ENCODE measurements at regions not wholly inside any gene's neighbourhood (a gene's known extent, or its start where the extent isn't known, plus 50 kb on each side); places are given as distances from the start of the nearest gene placed in this dataset.
"Not testable (repeated sequence)": the region's sequence is repeated elsewhere in the genome, so short reads cannot be mapped to it uniquely, and the experiment has no call there.

- no peak for DNase-seq (ENCODE audit: low read depth in 3 of 3, low spot score in 2 of 3)
These were observed 175.9 kb downstream of the SOX4 start for GRCh38 chr6:21769405-21769861.

DNA sequence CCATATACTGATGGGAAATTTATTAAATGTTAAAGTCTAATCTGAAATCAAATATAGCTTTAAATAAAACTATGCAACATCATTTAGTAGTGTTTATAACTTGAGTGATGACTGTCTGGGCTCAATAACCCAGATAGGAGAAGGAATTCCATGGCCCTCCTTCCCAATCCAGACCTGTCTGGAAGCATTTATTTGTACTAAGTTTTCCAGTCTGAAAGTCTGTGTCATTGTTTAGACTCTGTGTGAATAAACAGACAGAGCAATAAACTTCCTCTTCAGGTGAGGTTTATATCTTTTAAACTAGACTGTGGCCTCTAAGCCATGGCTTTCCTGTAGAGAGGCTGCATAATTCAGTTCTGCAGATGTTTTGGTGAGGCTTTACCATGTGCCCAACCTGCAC is 176.4 kb downstream of the SOX4 start:
- DNase-seq (ENCODE audit: low read depth in 3 of 3, low spot score in 2 of 3) = no peak

DNA sequence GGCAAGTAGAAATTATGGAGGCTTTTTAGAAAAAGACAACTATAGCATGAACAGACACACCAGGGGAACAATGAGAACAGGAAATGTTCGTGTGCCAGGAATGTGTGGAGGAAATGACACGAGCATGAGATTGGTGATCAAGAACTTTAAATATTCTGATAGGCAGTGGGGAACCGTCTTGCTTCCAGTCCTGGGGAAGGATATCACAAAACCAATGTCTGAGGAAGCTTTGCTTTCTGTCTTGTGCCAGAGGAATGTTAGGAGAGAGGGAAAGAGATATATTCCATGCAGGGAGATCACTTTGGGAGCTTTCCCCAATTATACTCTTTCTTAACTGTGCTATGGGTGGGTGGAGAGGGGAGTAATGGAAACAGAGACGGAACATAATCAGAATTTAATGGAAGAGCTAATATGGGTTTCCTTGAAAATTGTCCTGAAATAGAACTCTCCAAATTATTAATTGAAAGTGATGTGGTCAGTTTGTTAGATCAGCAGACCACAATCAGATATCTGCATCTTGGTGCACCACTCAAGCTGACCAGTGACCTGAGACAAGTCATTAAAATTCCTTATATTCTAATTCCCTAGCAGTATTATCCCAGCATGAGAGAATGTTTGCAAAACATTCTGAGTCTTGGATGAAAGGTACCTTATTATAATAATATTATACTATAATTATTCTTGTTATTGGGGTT is 178.2 kb downstream of the SOX4 start:
- no peak for DNase-seq (ENCODE audit: low read depth in 3 of 3, low spot score in 2 of 3)

GRCh38 chr6:21772477-21772876 is 178.9 kb downstream of the SOX4 start:
- no peak for DNase-seq (ENCODE audit: low read depth in 3 of 3, low spot score in 2 of 3)

- DNase-seq (ENCODE audit: low read depth in 3 of 3, low spot score in 2 of 3) = no peak
These were observed 179.5 kb downstream of the SOX4 start for GRCh38 chr6:21772884-21773575.

- DNase-seq (ENCODE audit: low read depth in 3 of 3, low spot score in 2 of 3) = no peak
These were observed 180.0 kb downstream of the SOX4 start for GRCh38 chr6:21773576-21773968.

- no peak for DNase-seq (ENCODE audit: low read depth in 3 of 3, low spot score in 2 of 3)
These were observed 184.3 kb downstream of the SOX4 start for GRCh38 chr6:21777846-21778245.

DNA sequence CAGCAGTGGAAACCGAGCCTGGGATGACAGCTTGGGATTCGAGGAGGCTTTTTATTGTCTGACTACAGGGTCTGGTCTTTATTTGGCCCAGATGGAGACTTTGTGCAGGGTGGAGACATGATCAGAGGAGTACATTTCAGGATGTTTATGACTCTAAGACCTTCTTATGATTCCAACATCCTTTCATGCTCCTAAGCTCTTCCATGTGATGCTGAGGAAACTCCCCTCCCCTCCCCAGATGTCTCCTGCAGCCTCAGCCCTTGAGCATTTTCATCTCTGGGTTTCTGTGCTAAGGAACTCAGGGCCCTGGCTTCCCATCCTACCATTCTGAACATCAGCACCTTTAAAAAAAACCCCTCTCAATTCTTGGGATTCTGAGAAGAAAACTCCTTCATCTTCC is 186.6 kb downstream of the SOX4 start:
- no peak for DNase-seq (ENCODE audit: low read depth in 3 of 3, low spot score in 2 of 3)

DNA sequence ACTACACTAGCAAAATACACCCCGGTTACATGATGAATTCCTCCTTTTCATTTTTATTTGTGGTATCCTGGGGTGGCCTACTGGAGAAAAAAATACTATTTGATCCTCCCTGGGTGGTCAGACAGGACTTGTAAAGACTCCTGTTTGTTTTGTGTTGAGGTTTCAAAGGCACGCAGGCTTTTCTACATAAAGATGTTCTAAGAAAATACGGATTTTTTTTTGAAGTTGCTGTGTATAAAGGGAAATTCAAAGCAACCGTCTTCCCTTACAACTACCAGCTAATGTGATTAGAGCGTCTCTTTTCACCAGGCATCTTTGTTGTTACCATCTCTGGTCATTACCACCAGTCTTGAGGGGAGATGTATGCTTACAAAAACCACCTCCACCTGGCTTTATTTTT is 187.1 kb downstream of the SOX4 start:
- DNase-seq (ENCODE audit: low read depth in 3 of 3, low spot score in 2 of 3) = no peak

GRCh38 chr6:21781128-21781527 is 187.6 kb downstream of the SOX4 start:
- DNase-seq (ENCODE audit: low read depth in 3 of 3, low spot score in 2 of 3) = no peak

- no peak for DNase-seq (ENCODE audit: low read depth in 3 of 3, low spot score in 2 of 3)
These were observed 191.6 kb downstream of the SOX4 start for GRCh38 chr6:21785164-21785563.

GRCh38 chr6:21791056-21791455 is 197.5 kb downstream of the SOX4 start:
- no peak for DNase-seq (ENCODE audit: low read depth in 3 of 3, low spot score in 2 of 3)

GRCh38 chr6:21791581-21791980 is 198.0 kb downstream of the SOX4 start:
- no peak for DNase-seq (ENCODE audit: low read depth in 3 of 3, low spot score in 2 of 3)

DNA sequence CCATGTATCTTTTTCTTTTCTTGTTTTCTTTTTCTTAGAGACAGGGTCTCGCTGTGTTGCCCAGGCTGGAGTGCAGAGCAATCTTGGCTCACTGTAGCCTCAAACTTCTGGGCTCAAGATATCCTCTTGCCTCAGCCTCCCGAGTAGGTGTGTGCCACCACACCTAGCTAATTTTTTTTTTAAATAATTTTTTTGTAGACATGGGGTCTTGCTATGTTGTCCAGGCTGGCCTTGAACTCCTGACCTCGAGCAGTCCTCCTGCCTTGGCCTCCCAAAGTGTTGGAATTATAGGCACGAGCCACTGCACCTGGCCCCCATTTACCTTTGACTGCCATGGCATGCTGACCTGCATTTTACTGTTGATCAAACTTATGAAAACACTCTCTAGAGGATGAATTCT is 198.6 kb downstream of the SOX4 start:
- no peak for DNase-seq (ENCODE audit: low read depth in 3 of 3, low spot score in 2 of 3)

DNA sequence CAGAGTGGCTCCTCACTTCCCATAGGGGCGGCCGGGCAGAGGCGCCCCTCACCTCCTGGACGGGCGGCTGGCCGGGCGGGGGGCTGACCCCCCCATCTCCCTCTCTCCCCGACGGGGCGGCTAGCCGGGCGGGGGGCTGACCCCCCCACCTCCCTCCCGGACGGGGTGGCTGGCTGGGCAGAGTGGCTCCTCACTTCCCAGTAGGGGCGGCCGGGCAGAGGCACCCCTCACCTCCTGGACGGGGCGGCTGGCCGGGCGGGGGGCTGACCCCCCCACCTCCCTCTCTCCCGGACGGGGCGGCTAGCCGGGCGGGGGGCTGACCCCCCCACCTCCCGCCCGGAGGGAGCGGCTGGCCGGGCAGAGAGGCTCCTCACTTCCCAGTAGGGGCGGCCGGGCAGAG is 203.4 kb downstream of the SOX4 start:
- not testable (repeated sequence) for DNase-seq (ENCODE audit: low read depth in 3 of 3, low spot score in 2 of 3)

- DNase-seq (ENCODE audit: low read depth in 3 of 3, low spot score in 2 of 3) = no peak
These were observed 204.9 kb downstream of the SOX4 start for GRCh38 chr6:21798468-21798867.

DNA sequence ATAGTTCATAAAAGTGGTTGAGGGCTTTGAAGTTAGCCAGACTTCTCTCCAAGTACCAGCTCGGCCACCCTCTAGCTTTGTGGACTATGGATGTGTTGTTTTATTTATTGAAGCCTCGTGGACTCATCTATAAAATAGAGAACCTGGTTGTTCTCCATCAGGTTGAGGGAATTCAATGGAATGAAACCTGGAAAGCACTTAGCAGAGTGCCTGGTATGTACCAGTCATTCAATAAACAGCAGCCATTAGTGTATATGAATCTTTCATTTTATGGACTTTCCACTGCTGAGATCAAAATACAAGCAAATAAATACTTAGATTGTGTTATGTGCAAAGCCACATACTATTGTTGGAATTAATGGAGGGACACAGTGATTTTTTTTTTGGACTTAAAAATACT is 206.8 kb downstream of the SOX4 start:
- no peak for DNase-seq (ENCODE audit: low read depth in 3 of 3, low spot score in 2 of 3)

GRCh38 chr6:21800948-21801438 is 207.4 kb downstream of the SOX4 start:
- no peak for DNase-seq (ENCODE audit: low read depth in 3 of 3, low spot score in 2 of 3)

GRCh38 chr6:21801446-21802174 is 208.1 kb downstream of the SOX4 start:
- DNase-seq (ENCODE audit: low read depth in 3 of 3, low spot score in 2 of 3) = no peak

DNA sequence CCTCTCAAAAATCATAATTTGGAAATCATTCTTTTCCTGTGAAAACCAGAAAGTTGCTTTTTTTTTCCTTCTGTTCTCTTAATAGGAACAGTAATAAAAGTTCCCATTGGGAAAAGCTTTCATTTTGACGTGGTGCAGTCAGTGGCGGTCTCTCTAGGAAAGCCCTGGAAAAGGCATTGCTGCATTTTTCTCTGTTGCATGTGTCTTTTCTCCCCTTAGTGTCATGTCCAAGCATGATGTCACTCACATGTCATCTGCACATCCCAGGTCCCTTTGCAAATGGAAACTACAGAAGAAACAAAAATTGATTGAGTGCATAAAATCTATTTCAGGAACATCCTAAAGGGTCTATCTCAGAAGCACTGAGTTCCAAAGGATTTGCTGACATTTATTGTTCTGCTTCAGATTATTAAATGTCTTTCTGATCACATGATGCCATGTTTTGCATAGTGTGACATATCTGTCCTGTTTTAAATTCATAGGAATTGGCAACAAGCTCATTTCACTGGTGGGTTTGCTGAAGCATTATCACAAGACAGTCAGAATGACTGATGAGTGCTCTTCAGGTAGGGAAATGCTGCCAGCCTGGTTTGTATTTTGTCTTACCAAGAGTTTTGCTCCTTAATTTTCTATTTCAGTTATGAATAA is 208.7 kb downstream of the SOX4 start:
- no peak for DNase-seq (ENCODE audit: low read depth in 3 of 3, low spot score in 2 of 3)

DNA sequence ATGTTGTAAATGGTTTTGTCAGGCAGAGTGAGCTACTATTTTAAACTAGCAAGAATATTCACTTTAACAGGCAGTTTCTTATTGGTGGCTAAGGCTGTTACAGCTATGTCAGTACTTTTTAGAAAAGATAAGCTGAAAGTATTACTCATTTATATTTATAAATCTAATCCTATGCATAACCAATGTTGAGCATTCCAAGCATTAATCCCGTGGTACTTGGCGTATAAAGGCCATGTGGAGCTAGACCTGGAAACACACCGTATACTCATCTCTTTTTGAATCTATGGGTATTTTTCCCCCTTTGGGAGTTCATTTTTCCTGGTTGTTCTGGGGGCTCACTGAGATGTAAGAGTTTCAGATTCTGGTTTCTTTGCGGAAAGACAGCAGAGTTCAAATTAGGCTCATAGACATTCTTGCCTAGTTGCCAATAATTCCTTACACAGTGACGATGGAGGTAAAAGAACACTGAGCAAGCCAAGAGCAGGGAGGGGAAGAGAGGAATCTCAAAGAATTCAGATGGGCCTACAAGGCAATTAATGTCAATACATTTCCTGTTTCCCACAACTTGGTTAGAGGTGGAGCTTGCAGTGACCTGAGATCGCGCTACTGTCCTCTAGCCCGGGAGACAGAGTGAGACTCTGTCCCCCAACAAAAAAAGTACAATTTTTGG is 211.5 kb downstream of the SOX4 start:
- DNase-seq (ENCODE audit: low read depth in 3 of 3, low spot score in 2 of 3) = no peak

Measured in right renal cortex interstitium (tissue), 3 donors.